ENCODE measurements at regions not wholly inside any gene's neighbourhood (a gene's known extent, or its start where the extent isn't known, plus 50 kb on each side); places are given as distances from the start of the nearest gene placed in this dataset.

GRCh38 chr6:147724454-147724853, 216.0 kb downstream of the SAMD5 start:
- TF ChIP-seq CTCF (IDR thresholded peaks at IDR 0.05; ENCODE audit: low read depth, low read length) (no peak), MAX (IDR thresholded peaks at IDR 0.05; ENCODE audit: low read depth, low read length) (no peak)
